Keratinocyte (primary cell): ENCODE measurements at regions not wholly inside any gene's neighbourhood (a gene's known extent, or its start where the extent isn't known, plus 50 kb on each side); places are given as distances from the start of the nearest gene placed in this dataset.

Experiments
- DNase-seq: peaks from one replicate; pipeline ENCODE4 v3.0.0-alpha.2; 2011; ENCODE audit warnings: low read depth, missing footprints, low spot score
- FAIRE-seq: peaks from 2 replicates; lab custom pipeline; 2011; peaks lifted over from hg19 to GRCh38; lab: Jason Lieb, UNC
- H2AFZ ChIP-seq: 2 replicates; pipeline ENCODE4 v1.6.0; 2012; ENCODE audit warnings: low read length, control low read depth, inconsistent platforms; ENCODE audit not compliant: control insufficient read depth
- H3K27ac ChIP-seq: 2 replicates; pipeline ENCODE4 v1.5.1; 2011; ENCODE audit warnings: low read length; ENCODE audit not compliant: control insufficient read depth, insufficient read depth
- H3K27me3 ChIP-seq: 3 replicates; pipeline ENCODE4 v1.6.0; 2011; ENCODE audit warnings: low read length; ENCODE audit not compliant: control insufficient read depth, insufficient read depth; ENCODE audit errors: extremely low read depth
- H3K36me3 ChIP-seq, 2 experiments: 2 replicates in 1 of 2; 3 replicates in 1 of 2; pipeline ENCODE4 v1.5.1; 2011; ENCODE audit warnings: low read length in 2 of 2, mild to moderate bottlenecking in 1 of 2; ENCODE audit not compliant: control insufficient read depth in 2 of 2, insufficient read depth in 2 of 2; ENCODE audit errors: extremely low read depth in 1 of 2
- H3K4me1 ChIP-seq: 3 replicates; pipeline ENCODE4 v1.5.1; 2011; ENCODE audit warnings: low read length; ENCODE audit not compliant: control insufficient read depth, insufficient read depth; ENCODE audit errors: extremely low read depth
- H3K4me2 ChIP-seq: 3 replicates; pipeline ENCODE4 v1.6.0; 2011; ENCODE audit warnings: low read depth, low read length; ENCODE audit not compliant: control insufficient read depth, insufficient read depth; ENCODE audit errors: extremely low read depth
- H3K4me3 ChIP-seq, 3 experiments: fragments of 200-600 bp in 1 of 3; sonication (generic) in 1 of 3; 2 replicates in 2 of 3; 3 replicates in 1 of 3; pipeline ENCODE4 v1.5.1; 2011 to 2016; ENCODE audit warnings: low read length in 3 of 3, mild to moderate bottlenecking in 3 of 3, control low read depth in 2 of 3, inconsistent platforms in 1 of 3, low read depth in 1 of 3, mixed read lengths in 1 of 3, mixed run types in 1 of 3, moderate library complexity in 1 of 3; ENCODE audit not compliant: control insufficient read depth in 2 of 3, insufficient read depth in 2 of 3; ENCODE audit errors: extremely low read depth in 1 of 3
- H3K79me2 ChIP-seq: 2 replicates; pipeline ENCODE4 v1.6.0; 2012; ENCODE audit warnings: low read length; ENCODE audit not compliant: control insufficient read depth, insufficient read depth
- H3K9ac ChIP-seq: 3 replicates; pipeline ENCODE4 v1.6.0; 2011; ENCODE audit warnings: low read length; ENCODE audit not compliant: control insufficient read depth, insufficient read depth; ENCODE audit errors: extremely low read depth
- H3K9me1 ChIP-seq: 3 replicates; pipeline ENCODE4 v1.6.0; 2011; ENCODE audit warnings: low read length; ENCODE audit not compliant: control insufficient read depth, insufficient read depth; ENCODE audit errors: extremely low read depth
- H3K9me3 ChIP-seq: 2 replicates; pipeline ENCODE4 v1.5.1; 2012; ENCODE audit warnings: low read depth, low read length; ENCODE audit not compliant: control insufficient read depth
- H4K20me1 ChIP-seq: 3 replicates; pipeline ENCODE4 v1.6.0; 2011; ENCODE audit warnings: low read length; ENCODE audit not compliant: control insufficient read depth, insufficient read depth; ENCODE audit errors: extremely low read depth
- CTCF ChIP-seq, 3 experiments: IDR thresholded peaks in 1 of 3; conservative IDR thresholded peaks in 1 of 3; optimal IDR thresholded peaks in 1 of 3; 2 replicates in 2 of 3; 3 replicates in 1 of 3; pipeline versions ENCODE3 to v1.5.1; 2011; ENCODE audit warnings: low read length in 3 of 3, mild to moderate bottlenecking in 3 of 3, moderate library complexity in 2 of 3, control low read depth in 1 of 3, inconsistent platforms in 1 of 3; ENCODE audit not compliant: insufficient read depth in 2 of 3; ENCODE audit errors: extremely low read depth in 1 of 3
- EZH2 ChIP-seq: IDR thresholded peaks from one replicate; pipeline ENCODE4 v1.6.1; 2012; ENCODE audit warnings: inconsistent platforms, mild to moderate bottlenecking, low read length, moderate library complexity
- dilution Hi-C: fragments of 300-500 bp; cut with MboI; formaldehyde crosslinking; loops from one replicate; pipeline ENCODE4 v1.7.0; 2020; ENCODE audit warnings: low sequenced_read_pairs; ENCODE audit not compliant: extremely low pct_ligation_motif_present

GRCh38 chr3:115418583-115418982 lies 204.7 kb upstream of the GAP43 start:
- TF ChIP-seq CTCF (optimal IDR thresholded peaks at IDR 0.05 in 1 of 3, IDR thresholded peaks at IDR 0.05 in 1 of 3, conservative IDR thresholded peaks at IDR 0.05 in 1 of 3; ENCODE audit: extremely low read depth in 1 of 3, insufficient read depth in 2 of 3, low read length in 3 of 3), result no peak
- Histone ChIP-seq H3K27ac (no peak overlapping the region), H3K9me3 (no peaks in the 10 kb centered on the region), H3K36me3 (no peaks in the 10 kb centered on the region), H3K9ac (no peak overlapping the region), H3K79me2 (no peaks in the 10 kb centered on the region), H3K27me3 (no peaks in the 10 kb centered on the region), H2AFZ (no peak overlapping the region), H3K9me1 (no peaks in the 10 kb centered on the region), H4K20me1 (no peaks in the 10 kb centered on the region), H3K4me2 (no peak overlapping the region), H3K4me3 (no peak overlapping the region), H3K4me1 (no peaks in the 10 kb centered on the region)
- FAIRE-seq (no peak), DNase-seq (no peak)
- dilution Hi-C loops, result no loop called here

DNA sequence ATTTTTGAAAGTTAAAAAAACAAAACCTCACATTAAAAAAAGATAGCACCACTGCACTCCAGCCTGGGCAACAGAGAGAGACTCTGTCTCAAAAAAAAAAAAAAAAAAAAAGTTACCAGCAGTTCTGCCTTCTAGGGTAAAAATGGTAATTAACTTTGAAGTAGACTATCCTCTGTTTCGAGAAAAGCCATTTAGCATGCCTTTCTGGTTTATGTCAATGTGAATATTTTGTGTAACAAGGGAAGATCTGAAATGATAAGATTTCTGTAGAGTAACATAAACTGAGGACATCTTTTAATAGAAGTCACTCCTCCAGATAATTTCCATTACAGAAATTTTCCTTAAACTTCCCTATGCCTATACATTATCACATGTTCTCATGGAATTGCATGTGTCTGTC lies 203.2 kb upstream of the GAP43 start:
- no peaks in the 10 kb centered on the region for H3K36me3 ChIP-seq
- dilution Hi-C loops, result no loop called here
- H3K9ac ChIP-seq, result no peak overlapping the region
- no peaks in the 10 kb centered on the region for H3K4me1 ChIP-seq
- TF ChIP-seq EZH2 (no peak), CTCF (optimal IDR thresholded peaks at IDR 0.05 in 1 of 3, IDR thresholded peaks at IDR 0.05 in 1 of 3, conservative IDR thresholded peaks at IDR 0.05 in 1 of 3; ENCODE audit: extremely low read depth in 1 of 3, insufficient read depth in 2 of 3, low read length in 3 of 3) (no peak)
- H3K27me3 ChIP-seq, result no peaks in the 10 kb centered on the region
- no peak overlapping the region for H2AFZ ChIP-seq
- H4K20me1 ChIP-seq, result no peaks in the 10 kb centered on the region
- no peak overlapping the region for H3K27ac ChIP-seq
- H3K9me3 ChIP-seq, result no peaks in the 10 kb centered on the region
- FAIRE-seq (no peak), DNase-seq (no peak)
- no peaks in the 10 kb centered on the region for H3K9me1 ChIP-seq
- no peak overlapping the region for H3K4me2 ChIP-seq
- no peaks in the 10 kb centered on the region for H3K79me2 ChIP-seq
- H3K4me3 ChIP-seq, result no peak overlapping the region
